ENCODE measurements at regions not wholly inside any gene's neighbourhood (a gene's known extent, or its start where the extent isn't known, plus 50 kb on each side); places are given as distances from the start of the nearest gene placed in this dataset.

GRCh38 chr3:188090620-188091309, 63.2 kb upstream of the LPP start (continued):
- no peak for TF ChIP-seq BCL11A (IDR thresholded peaks at IDR 0.05; ENCODE audit: low read depth, low read length)
- no peak for TF ChIP-seq ATF2 (IDR thresholded peaks at IDR 0.05; ENCODE audit: low read length)
- no peak for TF ChIP-seq NR2C2 (IDR thresholded peaks at IDR 0.05; ENCODE audit: borderline replicate concordance, control insufficient read depth, insufficient read length, low read depth)
- TF ChIP-seq HCFC1 (IDR thresholded peaks at IDR 0.05; ENCODE audit: low read length), result no peak
- TF ChIP-seq GABPA (IDR thresholded peaks at IDR 0.05; ENCODE audit: low read depth), result no peak

- in situ Hi-C loops (cut with MboI), result no loop called here
- intact Hi-C loops (cut with micrococcal nuclease; ENCODE audit: unreplicated experiment), result no loop called here
- no peak overlapping the region for H3K9ac ChIP-seq (ENCODE audit: control insufficient read depth, insufficient read depth, low read length)
- no peak overlapping the region for H3K4me2 ChIP-seq (ENCODE audit: control insufficient read depth, insufficient read depth)
- no peak overlapping the region for H3K4me3 ChIP-seq
- no peak overlapping the region for H3K27ac ChIP-seq (ENCODE audit: control insufficient read depth, insufficient read depth)
- H3K9me3 ChIP-seq (replicated peaks; ENCODE audit: control insufficient read depth, insufficient read depth, low read length), result no peaks in the 10 kb centered on the region
- RAD21 ChIA-PET (ENCODE audit: unreplicated experiment), result no interaction called here
- H3K79me2 ChIP-seq (ENCODE audit: control insufficient read depth, insufficient read depth, low read length), result no peaks in the 10 kb centered on the region
- no peak overlapping the region for H2AFZ ChIP-seq (ENCODE audit: control insufficient read depth, low read depth, low read length)
- POLR2A ChIA-PET, result no interaction called here
- H4K20me1 ChIP-seq (ENCODE audit: control insufficient read depth, insufficient read depth), result no peaks in the 10 kb centered on the region
- WGBS (ENCODE audit: insufficient coverage, insufficient replicate concordance, low lambda C conversion rate, missing lambda C conversion rate), result 52% methylated on average over 2 of the region's 2 CpGs
- SMC1A ChIA-PET (ENCODE audit: uncharacterized antibody, unreplicated experiment), result no interaction called here
- no TSS peak for BruUV-seq (replicated peaks)
- no peak for ATAC-seq
- H3K4me1 ChIP-seq (ENCODE audit: control insufficient read depth, insufficient read depth, low read length), result no peaks in the 10 kb centered on the region
- H3K27me3 ChIP-seq (replicated peaks in 1 of 2; ENCODE audit: control insufficient read depth in 2 of 2, insufficient read depth in 2 of 2, low read length in 1 of 2), result peaks cover 3 to 13% of the 10 kb centered on the region in 2 experiments
- no peaks in the 10 kb centered on the region for H3K36me3 ChIP-seq (ENCODE audit: control insufficient read depth in 2 of 2, insufficient read depth in 2 of 2, low read length in 1 of 2)
- no peak for DNase-seq (ENCODE audit: low read depth, low spot score)
- FAIRE-seq, result no peak
- CTCF ChIA-PET, result no interaction called here
- no peak for TF ChIP-seq PRDM15 (CRISPR knock-in tag; IDR thresholded peaks at IDR 0.05)
- TF ChIP-seq ASH2L (IDR thresholded peaks at IDR 0.05; ENCODE audit: borderline replicate concordance, low read depth), result no peak
- no peak for TF ChIP-seq SMC3 (IDR thresholded peaks at IDR 0.05; ENCODE audit: borderline replicate concordance, low read length)
- TF ChIP-seq YBX1 (IDR thresholded peaks at IDR 0.05), result no peak
- no peak for TF ChIP-seq DPF2 (IDR thresholded peaks at IDR 0.05)
- TF ChIP-seq CEBPB (IDR thresholded peaks at IDR 0.05; ENCODE audit: borderline replicate concordance in 1 of 2, low read depth in 2 of 2, low read length in 2 of 2), result no peak
- TF ChIP-seq ZNF207 (IDR thresholded peaks at IDR 0.05; ENCODE audit: borderline replicate concordance), result no peak
- TF ChIP-seq TAF1 (IDR thresholded peaks at IDR 0.05; ENCODE audit: borderline replicate concordance, low read depth, low read length), result no peak
- no peak for TF ChIP-seq BCL11A (IDR thresholded peaks at IDR 0.05; ENCODE audit: low read depth, low read length)
- no peak for TF ChIP-seq SMAD5 (IDR thresholded peaks at IDR 0.05; ENCODE audit: low read depth)
- no peak for TF ChIP-seq ZNF24 (IDR thresholded peaks at IDR 0.05)
- TF ChIP-seq CEBPZ (IDR thresholded peaks at IDR 0.05; ENCODE audit: low read depth, low read length), result no peak
These were observed 62.2 kb upstream of the LPP start for GRCh38 chr3:188091746-188092145.
